GM18520 (cell line): ENCODE measurements at regions not wholly inside any gene's neighbourhood (a gene's known extent, or its start where the extent isn't known, plus 50 kb on each side); places are given as distances from the start of the nearest gene placed in this dataset.

Experiments used
- ATAC-seq: cut with Tn5 transposase; IDR thresholded peaks from one replicate; pipeline ENCODE4 v1.9.1; 2021; ENCODE audit not compliant: unreplicated experiment

DNA sequence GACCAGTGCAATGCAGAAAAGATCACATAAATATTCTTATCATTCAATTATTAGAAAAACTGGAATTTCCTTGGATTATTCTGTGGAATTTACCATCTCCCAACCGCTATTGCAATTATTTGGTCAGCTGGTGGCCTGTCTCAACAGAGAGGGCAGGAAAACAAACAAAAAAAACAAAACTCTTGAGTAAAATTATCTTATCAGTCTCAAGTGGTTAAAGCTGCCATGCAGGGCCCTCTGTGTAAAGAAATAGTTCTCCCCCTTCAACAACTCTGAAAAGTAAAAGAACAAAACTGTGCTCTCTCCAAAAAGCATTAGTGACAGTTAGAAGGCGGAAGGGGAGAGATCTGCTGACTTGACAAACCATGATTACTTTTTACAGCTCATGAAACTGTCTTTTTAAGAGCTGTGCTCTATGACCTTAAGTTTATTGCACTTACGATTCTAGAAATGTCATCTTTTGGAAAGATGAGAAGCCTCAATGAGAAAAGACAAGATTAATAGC is 152.3 kb downstream of the DLEU7 start:
- ATAC-seq, result no peak

DNA sequence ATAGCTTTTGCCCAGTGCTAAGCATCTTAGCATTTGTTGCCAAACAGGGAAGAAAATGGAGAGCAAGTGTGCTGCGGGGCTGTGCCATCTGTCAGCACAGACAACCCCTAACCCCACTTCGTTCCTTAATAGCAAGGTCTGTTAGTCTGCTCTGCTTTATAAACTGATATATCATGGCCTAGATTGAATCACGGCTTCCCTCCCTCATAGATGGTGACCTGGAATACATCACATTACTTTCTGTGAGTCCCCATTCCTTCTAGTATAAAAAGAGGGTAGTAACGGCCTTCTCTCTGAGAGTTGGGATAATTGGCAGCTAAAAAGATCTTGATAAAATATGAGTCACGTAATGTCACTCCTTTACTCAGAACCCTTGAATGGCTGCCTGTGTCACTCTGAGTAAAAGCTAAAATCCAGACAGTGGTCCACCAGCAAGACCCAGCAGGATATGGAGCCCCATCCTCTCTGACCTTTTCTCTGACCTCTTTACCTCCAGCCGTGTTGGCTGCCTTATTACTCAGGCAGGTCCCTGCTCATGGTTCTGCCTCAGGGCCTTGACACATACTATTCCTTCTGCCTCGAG is 151.7 kb downstream of the DLEU7 start:
- no peak for ATAC-seq

DNA sequence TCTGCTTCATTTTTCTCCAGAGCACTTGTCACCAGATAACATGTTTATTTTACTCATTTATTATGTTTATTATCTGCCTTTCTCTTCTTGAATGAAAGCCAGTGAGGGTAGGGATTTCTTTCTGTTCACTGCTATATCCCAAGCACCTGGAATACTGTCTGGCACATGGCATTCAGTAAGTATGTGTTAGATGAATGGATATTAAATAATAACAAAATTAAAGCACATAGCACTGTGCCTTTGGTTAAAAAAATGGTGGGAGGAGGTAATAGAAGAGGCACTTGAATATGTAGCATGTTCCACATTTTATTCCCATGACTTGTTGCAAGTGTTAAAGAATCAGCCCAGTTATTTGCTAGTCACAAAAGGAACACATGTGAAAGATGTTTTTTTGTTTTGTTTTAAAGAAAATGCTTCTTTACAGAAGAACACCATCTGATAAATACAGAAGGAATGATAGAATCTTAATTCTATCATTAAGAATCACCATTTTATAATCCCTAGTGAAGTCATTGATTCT is 151.0 kb downstream of the DLEU7 start:
- no peak for ATAC-seq

DNA sequence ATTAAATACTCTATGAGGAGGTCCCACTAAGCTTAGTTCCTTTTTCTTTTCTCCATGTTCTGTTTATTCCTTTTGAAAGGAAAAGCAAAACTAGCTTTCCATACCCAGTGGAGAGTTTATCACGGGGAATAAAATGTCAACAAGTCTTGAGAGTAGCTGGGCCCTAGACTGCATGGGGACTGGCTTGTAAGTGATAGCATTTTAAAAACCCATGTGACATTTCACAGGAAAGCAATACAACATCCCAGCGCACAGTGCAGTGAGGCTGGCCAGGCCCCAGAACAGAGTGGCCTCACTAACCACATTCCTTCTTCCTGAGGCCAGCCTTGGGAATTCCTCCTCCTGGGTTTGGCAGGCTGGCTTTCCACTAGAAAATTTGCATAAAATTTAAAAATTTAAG is 149.8 kb downstream of the DLEU7 start:
- ATAC-seq, result no peak

DNA sequence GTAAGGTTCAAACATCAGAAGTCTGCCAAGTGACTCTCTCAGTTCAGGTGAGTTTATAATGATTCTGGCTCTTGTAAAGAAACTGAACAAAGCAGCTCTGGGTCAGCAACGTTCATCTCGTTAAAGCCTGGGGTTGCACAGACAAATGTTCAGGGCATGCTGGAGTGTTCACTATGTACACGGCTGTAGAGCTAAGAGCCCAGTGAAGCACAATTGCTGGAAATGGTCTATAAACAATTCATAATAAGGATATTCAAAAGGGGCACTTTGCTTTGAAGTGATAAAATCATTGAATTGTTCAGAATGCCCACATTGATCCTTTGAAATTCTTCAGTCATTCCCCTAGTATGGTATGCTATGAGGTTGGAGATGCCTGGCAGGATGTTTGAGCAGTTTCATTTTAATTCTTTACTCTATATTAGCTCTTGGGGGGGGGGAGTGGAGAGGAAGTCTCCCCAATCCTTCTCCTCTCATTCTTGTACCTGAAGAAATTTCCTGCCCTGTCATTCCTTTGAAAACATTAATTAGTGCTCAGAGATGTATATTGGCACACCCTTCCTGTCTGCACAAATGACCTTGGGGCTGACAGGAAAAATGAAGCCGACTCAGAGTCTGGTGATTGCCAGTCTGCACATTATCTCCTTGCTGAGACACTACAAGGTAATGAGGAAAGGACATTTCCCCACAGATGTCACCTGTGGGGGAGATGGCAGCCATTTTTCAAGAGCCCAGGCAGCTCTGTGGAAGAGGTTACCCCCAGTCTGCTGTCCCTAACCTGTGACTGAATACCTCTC is 145.5 kb downstream of the DLEU7 start:
- ATAC-seq, result no peak

DNA sequence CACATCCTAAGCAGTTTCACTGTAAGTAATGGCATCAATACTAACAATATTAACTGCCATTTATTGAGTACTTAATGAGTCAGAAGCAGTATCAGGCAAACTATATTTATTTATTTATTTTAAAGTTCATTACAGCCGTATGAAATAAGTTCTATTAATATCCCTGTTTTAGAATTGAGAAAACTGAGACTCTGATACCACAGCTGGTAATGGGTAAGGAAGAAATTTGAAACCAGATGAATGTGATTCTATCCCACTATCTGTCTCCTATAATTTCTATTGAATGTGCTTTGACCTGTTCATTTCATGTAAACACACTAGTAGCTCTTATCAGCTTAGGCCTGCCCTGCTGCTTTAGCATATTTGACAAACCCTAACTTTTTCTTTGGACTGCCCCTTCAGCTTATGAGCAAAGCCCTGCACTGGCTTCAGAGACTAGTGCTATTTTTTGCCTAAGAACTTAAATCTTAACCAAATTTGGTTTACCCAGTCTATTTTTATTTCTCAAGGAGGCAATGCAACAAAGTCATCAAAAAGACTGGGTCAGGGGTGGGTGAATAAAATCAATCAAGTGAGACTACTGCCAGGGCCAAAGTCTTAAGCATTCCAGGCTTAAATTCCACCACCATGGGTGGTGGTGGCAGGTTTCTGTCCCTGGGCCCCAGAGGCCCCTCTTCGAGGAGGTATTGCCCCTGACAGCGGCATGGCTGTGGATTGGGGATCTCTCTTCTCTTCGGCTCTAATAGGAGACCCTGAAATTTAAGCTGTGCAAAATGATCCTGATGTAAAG is 143.4 kb downstream of the DLEU7 start:
- no peak for ATAC-seq

DNA sequence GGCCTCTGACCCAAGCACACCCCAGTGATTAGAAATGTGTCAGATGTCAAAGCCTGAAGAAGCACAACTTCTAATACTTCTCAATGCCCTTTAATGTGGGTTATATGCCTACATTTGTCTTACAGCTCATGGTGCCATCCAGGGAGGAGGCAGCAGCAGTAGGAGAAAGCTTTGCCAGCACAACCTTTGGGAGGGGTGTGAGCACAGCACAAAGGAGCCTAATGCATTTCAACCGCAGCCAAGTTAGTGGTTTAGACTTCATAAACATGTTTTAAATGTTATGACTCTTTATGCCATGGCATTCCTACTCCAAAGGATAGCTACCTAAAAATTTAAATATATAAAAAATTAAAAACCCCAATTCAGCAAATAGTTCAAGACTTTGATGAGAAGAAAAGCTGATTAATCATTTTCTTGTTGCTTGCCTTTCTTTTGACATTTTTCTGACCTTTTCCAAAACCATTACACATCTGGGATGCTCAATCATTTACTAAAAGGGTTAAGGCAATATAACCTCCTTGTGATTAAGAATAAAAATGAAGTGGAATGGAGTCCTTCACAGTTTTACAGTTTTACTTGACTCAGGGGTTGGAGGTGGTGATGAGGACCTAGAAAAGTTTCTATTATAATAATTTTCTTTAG is 142.7 kb downstream of the DLEU7 start:
- ATAC-seq, result no peak

DNA sequence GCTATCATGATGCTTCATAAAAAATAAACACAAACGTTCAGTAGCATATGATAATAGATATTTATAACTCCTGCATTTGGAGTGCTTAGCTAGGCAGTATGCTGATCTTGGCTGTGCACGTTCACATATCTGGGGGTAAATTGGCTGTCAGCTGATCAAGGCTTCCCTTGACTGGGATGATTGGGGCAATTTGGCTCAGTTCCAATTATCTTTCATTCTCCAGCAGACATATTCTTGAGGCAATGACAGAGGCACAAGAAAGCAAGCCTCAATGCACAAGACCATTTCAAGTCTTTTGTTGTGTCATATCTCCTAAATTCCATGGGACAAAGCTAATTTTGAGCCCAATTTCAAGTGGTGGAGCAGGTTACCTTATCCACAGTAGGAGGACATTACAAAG is 142.0 kb downstream of the DLEU7 start:
- no peak for ATAC-seq

DNA sequence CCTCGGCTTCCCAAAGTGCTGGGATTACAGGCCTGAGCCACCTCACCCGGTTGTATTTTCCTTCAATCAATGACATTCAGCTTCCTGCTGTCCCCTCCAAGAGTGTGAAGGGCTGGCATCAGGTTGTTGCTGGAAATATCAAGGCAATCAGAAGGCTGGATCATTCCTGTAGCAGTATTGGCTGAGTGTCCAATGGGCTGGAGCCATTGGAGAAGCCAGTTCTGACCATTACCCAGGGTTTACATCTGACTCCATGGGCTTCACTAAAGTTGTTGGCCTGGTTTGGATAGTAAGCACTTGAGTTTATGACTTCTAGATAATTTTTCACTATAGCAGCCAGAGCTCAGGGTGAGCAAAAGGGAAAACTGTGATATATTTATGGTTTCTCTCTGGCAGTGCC is 137.0 kb downstream of the DLEU7 start:
- ATAC-seq, result no peak

DNA sequence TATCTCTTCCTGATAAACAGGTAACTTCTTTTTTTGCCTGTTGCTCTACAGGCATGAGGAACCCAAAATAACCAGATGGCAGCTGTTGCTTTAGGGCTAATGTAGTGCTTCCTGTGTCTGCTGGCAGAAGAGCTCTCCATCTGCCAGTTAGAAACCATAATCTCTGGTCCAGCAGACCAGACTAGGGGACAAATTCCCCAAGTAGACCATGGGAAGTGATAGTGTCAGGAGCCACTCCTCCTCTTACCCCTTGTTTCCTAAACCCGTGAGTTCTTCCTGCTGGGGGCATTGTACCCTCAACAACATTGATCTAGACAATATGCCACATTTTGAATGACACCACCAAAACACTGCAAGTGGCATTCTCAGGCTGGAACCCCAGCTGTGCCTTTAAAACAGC is 135.9 kb downstream of the DLEU7 start:
- no peak for ATAC-seq

DNA sequence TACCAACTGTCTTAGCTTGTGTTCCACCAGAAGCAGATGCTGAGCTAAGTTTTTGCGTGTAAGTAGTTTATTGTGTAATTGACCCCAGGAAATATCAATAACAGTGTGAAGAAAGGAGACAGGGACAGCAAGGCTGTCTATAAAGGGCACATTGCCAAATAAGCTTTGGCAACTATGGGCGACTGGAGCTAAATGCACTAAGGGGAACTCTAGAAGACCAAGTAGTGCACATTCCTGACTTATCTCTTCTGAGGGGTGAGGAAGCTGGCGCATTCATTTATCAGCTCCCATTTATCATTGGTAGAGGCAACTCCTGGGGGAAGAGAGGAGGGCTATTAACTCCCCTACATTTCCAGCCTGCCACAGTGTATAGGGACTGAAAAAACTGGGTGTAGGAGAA is 135.0 kb downstream of the DLEU7 start:
- no peak for ATAC-seq

DNA sequence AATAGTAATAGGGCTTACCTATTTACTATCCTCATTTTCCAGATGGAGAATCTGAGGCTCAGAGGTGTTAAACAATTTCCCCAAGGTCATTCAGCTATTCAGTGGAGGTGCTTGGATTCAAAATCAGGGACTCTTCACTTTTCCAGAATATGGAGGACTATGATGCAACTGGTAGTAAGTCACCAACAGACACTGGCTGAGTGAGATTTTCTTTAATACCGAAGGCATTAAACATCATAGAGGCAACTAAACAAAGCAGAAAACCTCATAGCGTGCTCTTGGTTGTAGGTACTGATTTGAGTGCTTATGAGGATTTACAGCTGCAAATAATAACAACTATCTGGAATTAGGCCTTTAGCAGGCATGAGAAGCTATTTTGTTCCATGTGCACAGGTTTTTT is 134.4 kb downstream of the DLEU7 start:
- no peak for ATAC-seq

DNA sequence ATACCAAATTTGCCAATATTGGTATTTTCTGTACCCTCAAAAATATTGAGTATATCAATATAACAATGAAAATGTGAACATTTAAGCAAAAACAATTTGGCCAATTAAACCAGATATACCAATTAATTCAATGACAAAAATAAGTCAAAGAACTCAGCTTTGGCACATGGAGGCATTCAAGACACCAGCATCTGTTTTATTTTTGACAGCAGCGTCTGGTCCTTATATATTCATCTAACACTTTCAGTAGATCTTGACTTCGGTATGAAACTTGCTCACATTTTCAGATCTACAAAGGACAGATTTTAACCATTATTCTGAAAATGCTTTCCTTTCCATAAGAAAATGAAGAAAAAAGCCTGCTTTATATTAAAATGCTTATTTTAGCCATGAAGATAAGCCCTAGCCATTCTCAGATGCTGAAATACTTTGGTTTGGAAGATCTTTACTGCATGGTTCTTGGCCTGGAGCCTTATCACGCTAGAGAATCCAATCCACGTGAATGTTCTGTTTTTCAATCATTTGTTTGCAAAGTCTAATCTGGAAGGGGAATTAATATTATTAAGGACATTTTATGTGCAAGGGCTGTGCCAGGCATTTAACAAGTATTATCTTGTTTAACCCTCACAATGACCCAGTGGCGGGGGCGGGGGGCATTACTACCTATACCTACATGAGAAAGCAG is 132.2 kb downstream of the DLEU7 start:
- no peak for ATAC-seq

DNA sequence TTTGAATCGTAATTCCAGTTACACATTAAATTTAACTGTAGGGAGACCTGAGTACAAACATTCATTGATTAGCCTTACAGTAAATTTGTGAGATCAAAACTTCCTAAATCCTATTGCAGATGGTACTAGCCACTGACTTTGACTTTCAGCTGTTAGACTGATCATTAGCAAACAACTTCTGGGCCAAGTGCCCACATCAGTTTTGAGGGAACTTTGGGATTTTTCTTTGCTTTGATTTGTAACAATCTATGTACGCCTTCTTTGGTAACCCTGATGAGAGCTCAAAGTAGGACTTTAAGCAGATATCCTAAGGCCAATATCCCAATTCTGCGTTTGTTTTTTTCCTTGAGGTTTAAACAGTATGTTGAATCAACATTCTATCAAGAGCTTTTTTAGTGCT is 131.5 kb downstream of the DLEU7 start:
- no peak for ATAC-seq

DNA sequence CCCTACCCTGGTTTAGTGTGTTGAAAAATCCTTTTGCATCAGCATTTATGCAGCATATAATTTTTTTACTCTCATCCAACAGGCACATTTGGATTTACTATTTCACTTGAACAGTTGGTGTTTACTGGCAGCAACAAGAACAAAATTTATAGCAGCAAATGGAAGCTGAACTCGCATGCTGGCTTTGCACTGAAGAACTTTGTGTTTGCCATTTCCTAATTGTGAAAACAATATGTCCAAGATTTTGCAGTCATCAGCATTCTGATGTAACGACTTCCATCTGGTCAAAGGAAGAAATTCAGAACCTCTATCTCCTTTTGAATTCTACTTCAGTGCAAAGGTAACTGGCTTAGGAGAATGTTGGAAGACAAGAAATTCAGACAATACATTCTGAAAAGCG is 131.0 kb downstream of the DLEU7 start:
- ATAC-seq, result no peak

DNA sequence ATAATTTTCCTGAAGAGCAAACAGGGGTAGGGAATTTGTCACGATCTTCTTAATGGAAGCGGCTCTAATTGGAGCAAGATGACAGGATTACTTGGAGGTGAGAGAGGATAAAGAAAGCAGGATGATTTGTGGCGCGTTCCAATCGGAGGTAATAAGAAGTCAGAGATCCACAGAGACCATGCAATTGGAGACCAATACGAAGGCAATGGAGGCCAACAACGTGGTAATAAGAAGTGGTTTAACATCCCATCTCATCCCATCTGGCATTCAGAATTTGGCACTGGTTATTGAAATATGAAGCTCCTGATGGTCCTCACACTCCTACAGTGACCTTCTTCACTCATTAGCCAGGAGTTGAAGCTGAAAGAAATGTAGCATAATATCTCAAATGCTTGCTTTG is 130.6 kb downstream of the DLEU7 start:
- ATAC-seq, result no peak

DNA sequence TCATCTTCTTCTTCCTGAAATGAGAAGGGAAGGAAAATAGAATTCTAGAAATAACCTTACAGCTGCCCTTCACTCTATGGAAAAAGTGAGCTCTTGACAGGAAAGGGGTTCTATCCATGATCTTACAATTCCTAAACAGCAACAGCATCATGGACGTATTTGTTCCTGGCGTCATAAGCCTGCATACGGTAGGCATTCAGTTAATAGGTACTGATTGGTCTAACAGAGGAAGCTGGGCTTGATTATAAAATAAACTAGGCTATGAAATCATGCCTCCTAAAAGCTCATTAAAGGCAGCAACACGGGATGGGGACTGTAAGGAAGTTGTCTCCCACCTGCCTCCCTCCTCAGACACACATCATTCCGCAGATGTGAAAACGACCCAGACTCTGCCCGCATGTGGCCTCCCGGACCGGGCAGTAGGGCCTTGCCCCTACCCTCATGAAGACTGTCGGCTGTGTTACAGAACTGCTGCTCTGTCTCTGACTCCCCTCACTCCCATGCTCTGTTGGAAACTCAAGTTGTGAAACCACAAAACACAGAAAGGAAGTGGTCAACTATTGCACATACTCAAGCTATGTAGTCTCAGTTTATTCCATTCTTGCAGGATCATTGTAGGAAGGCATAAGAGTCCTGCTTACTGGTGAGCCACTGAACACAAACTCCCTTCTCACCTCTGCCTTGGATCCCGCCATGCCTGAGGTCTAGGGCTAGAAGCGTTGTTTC is 129.8 kb downstream of the DLEU7 start:
- ATAC-seq, result peak; percentile 50

DNA sequence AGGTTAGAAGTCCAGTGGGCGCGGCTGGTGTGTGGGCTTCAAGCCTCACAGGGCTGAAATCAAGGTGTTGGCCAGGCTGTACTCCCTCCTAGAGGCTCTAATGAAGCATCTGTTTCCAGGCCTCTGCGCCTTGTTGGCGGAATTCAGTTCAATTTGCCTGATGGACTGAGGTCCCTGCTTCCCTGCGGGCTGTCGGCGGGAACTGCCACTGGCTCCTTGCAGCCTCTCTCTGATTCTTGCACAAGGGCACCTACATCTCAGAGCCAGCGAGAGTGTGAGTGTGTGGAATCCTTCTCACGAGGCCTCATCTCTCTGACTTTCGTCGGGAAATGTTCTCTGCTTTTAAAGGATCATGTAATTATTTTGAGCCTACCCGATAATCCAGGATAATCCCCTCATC is 128.6 kb downstream of the DLEU7 start:
- no peak for ATAC-seq

DNA sequence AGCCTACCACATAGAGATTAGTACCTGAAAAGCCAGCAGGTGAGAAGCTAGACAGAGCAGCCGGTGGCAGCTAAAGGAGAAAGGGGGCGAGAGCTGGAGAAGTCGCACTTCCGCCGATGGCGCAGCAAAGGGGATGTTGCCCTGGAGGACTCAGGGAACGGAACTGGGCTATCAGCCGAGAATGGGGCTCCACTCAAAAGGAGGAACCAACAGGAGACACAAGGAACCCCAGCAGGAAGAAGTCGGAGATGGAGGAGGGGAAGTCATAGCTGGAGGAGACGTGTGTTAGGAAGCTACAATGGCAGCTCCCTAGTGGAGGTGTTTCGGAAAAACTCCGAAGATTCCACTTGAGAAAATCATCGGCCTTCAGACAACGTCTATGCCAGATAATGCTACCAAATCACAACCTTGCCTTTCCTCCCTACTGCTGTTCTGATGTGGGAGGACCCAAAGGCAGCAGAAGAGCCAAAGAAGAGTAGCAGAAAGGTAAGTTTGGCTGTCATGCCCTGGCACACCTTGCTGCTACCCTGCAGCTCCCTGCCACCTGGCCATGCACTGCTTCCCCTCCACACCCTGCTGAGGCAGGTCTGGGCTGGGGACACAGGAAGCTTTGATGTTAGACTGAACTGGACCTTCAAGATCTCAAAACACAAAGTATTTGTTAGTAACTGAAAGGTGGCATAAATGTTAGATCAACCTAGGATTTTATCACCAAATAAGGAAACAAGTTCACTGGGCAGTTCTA is 127.9 kb downstream of the DLEU7 start:
- ATAC-seq, result no peak
